Adrenal gland (tissue), 9 donors: ENCODE measurements at regions not wholly inside any gene's neighbourhood (a gene's known extent, or its start where the extent isn't known, plus 50 kb on each side); places are given as distances from the start of the nearest gene placed in this dataset.

Experiments used
- DNase-seq, 7 donors: peaks; one replicate each; pipeline ENCODE4 v3.0.0-alpha.2; 2019 to 2020
- H3K27ac ChIP-seq, 5 donors: fragments of 200-600 bp; sonication (generic) in 4 of 5; 1 replicate in 3 of 5; 2 replicates in 2 of 5; pipeline versions ENCODE4 v1.5.1 to v1.8.0; 2016 to 2020; ENCODE audit warnings: mild to moderate bottlenecking in 1 of 5
- H3K27me3 ChIP-seq: fragments of 200-600 bp; 2 replicates; pipeline ENCODE4 v1.8.0; 2021
- H3K36me3 ChIP-seq, 2 donors: fragments of 200-600 bp; replicated peaks in 1 of 2; 1 replicate in 1 of 2; 2 replicates in 1 of 2; pipeline versions ENCODE4 v1.5.1 to v1.8.0; 2018 to 2022
- H3K4me1 ChIP-seq, 2 donors: fragments of 200-600 bp; replicated peaks in 1 of 2; 1 replicate in 1 of 2; 2 replicates in 1 of 2; pipeline versions ENCODE4 v1.5.1 to v1.8.0; 2018 to 2021
- H3K4me3 ChIP-seq, 4 donors: fragments of 200-600 bp; sonication (generic) in 3 of 4; one replicate each; pipeline ENCODE4 v1.5.1; 2016 to 2018
- H3K9me3 ChIP-seq, 3 donors: fragments of 200-600 bp; sonication (generic) in 1 of 3; replicated peaks in 1 of 3; 1 replicate in 2 of 3; 2 replicates in 1 of 3; pipeline versions ENCODE4 v1.5.1 to v1.8.0; 2016 to 2021
- CTCF ChIP-seq, 6 experiments: fragments of 450-650 bp in 4 of 6; fragments of 200-600 bp in 2 of 6; sonication (generic) in 1 of 6; IDR thresholded peaks; 1 replicate in 5 of 6; 2 replicates in 1 of 6; pipeline versions ENCODE4 v1.5.1 to v1.8.0; 2016 to 2021; ENCODE audit warnings: antibody characterized with exemption in 6 of 6, mild to moderate bottlenecking in 2 of 6, moderate library complexity in 1 of 6
- POLR2A ChIP-seq, 2 donors: fragments of 450-650 bp; IDR thresholded peaks; one replicate each; pipeline ENCODE4 v1.6.1; 2017; ENCODE audit warnings: antibody characterized with exemption in 2 of 2, mild to moderate bottlenecking in 2 of 2, moderate library complexity in 1 of 2
- WGBS, 4 donors: extraction: QIAGEN DNeasy Blood & Tissue Kit in 2 of 4; methylation state at CpG; one replicate each; pipeline versions ENCODE4 v1.1.5 to v1.1.7; 2013 to 2017; 5-methylcytosine and 5-hydroxymethylcytosine counted together
- intact Hi-C, 2 donors: fragments of 100-400 bp; cut with DNase I; formaldehyde crosslinking; loops; one replicate each; pipeline versions ENCODE4 v1.14.1 to v1.15.0; 2022 to 2023
- donor health status: healthy with polysubstance abuse.
- donor health status: Bipolar disorder and iron deficiency.
- donor health status: DM: yes; HTN: yes; CAD: no.
- donor health status: DM: no; HTN: no; CAD: no.
- donor health status: DM: no; HTN: no; CAD: no.

GRCh38 chr5:62043289-62044280, 262.4 kb upstream of the KIF2A start:
- no peaks in the 10 kb centered on the region for H3K4me1 ChIP-seq
- H3K27me3 ChIP-seq = no peaks in the 10 kb centered on the region
- H3K27ac ChIP-seq = no peak overlapping the region
- no peak for TF ChIP-seq CTCF (IDR thresholded peaks at IDR 0.05)
- TF ChIP-seq POLR2A (IDR thresholded peaks at IDR 0.05) = no peak
- no peak overlapping the region for H3K4me3 ChIP-seq
- no peaks in the 10 kb centered on the region for H3K9me3 ChIP-seq
- no peaks in the 10 kb centered on the region for H3K36me3 ChIP-seq
- intact Hi-C loops = no loop called here
- no peak for DNase-seq
- 31 to 55% (median 46%) methylated on average over 4 of the region's 4 CpGs for WGBS, 4 donors

DNA sequence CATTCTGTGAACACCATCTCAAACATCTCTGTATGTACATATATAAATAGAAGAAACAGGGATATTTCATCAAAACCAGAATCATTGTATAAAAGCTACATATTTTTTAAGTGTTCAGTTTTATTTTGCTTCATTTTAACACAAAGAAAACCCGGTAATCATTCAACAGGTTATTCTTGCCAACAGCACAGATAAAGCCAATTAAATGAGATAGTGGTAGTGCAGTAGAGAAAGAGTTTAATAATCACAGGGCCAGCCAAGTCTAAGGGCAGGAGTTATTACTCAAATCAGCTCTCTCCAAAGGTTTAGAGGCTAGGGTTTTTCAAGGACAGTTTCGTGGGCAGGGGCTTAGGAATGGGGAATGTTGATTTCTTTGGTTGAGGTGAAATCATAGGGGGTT, 261.0 kb upstream of the KIF2A start:
- intact Hi-C loops = no loop called here
- 57 to 68% (median 65%) methylated on average over 2 of the region's 2 CpGs for WGBS, 4 donors
- no peak for DNase-seq

DNA sequence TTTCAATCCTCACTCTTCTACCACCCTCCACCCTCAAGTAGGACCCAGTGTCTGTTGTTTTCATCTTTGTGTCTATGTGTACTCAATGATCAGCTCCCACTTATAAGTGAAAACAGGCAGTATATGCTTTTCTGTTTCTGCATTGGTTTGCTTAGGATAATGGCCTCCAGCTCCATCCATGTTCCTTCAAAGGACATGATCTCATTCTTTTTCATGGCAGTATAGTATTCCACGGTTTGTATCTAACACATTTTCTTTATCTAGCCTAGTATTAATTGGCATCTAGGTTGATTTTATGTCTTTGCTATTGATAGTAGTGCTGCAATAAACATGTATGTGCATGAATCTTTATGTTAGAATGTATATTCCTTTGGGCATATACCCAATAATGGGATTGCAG, 259.8 kb upstream of the KIF2A start:
- Histone ChIP-seq H3K27me3 (no peaks in the 10 kb centered on the region), H3K27ac (no peak overlapping the region), H3K36me3 (no peaks in the 10 kb centered on the region), H3K4me1 (no peaks in the 10 kb centered on the region), H3K9me3 (no peaks in the 10 kb centered on the region), H3K4me3 (no peak overlapping the region)
- DNase-seq = no peak
- no peak for TF ChIP-seq CTCF (IDR thresholded peaks at IDR 0.05)
- no peak for TF ChIP-seq POLR2A (IDR thresholded peaks at IDR 0.05)
- WGBS, 4 donors = 64 to 89% (median 75%) methylated on average over 1 of the region's 1 CpG
- intact Hi-C loops = no loop called here

More for the DNA sequence above, 261.0 kb upstream of the KIF2A start:
- H3K9me3 ChIP-seq = no peaks in the 10 kb centered on the region
- TF ChIP-seq CTCF (IDR thresholded peaks at IDR 0.05) = no peak
- TF ChIP-seq POLR2A (IDR thresholded peaks at IDR 0.05) = no peak
- H3K27ac ChIP-seq = no peak overlapping the region
- no peak overlapping the region for H3K4me3 ChIP-seq
- H3K36me3 ChIP-seq = no peaks in the 10 kb centered on the region
- H3K27me3 ChIP-seq = no peaks in the 10 kb centered on the region
- H3K4me1 ChIP-seq = no peaks in the 10 kb centered on the region

GRCh38 chr5:62051747-62052146, 254.3 kb upstream of the KIF2A start:
- Histone ChIP-seq H3K27ac (no peak overlapping the region), H3K4me1 (no peaks in the 10 kb centered on the region), H3K4me3 (no peak overlapping the region), H3K27me3 (no peaks in the 10 kb centered on the region), H3K36me3 (no peaks in the 10 kb centered on the region), H3K9me3 (no peaks in the 10 kb centered on the region)
- DNase-seq = no peak
- intact Hi-C loops = no loop called here
- TF ChIP-seq CTCF (IDR thresholded peaks at IDR 0.05) (no peak), POLR2A (IDR thresholded peaks at IDR 0.05) (no peak)
- 75 to 100% (median 95%) methylated on average over 1 of the region's 1 CpG for WGBS, 4 donors
